Fibroblast of peridontal ligament (primary cell): ENCODE measurements at regions not wholly inside any gene's neighbourhood (a gene's known extent, or its start where the extent isn't known, plus 50 kb on each side); places are given as distances from the start of the nearest gene placed in this dataset.
"Not testable (repeated sequence)": the region's sequence is repeated elsewhere in the genome, so short reads cannot be mapped to it uniquely, and the experiment has no call there.

Source experiments
- DNase-seq: peaks from one replicate; pipeline ENCODE4 v3.0.0-alpha.2; 2010; ENCODE audit errors: extremely low read depth

DNA sequence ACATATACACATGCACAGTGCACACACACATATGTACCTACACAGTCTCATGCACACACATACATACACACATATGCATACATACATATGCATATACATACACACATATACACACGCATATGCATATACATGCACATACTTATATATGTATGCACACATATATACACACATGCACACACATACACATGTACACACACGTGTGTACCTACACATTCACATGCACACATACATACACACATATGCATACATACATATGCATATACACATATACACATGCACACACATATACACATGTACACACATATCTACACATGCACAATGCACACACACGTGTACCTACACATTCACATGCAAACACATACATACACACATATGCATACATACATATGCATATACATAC lies 100.3 kb upstream of the TWIST2 start:
- no peak for DNase-seq

DNA sequence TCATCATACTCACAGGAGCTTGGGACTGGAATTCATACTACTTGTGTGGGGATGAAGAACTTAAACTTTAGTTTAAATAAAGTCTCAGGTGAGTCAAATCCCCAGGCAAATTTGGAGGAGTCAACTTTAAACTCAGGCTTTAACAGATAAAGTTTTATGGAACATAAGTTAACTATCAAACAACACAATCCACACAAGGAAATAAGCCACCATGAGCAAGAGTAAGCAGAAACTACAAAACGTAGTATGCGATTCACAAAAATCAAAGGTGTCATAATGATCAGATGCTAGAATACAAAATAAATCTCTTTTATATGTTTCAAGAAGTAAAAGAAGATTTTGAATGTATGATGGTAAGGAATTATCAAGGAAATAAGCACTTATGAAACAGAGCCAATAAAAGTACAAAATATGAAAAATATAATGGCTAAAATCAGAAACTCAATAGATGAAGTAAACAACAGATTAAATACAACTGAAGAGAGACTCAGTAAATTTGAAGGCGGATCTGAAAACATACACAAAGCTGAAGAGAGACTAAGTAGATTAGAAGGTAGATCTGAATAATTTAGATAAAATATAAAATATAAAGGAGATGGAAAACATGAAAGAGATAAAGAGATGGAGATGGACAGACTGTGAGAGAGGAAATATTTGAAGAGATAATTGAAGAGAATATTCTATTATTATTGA lies 97.5 kb upstream of the TWIST2 start:
- DNase-seq: no peak

- DNase-seq: no peak
These were observed 93.6 kb upstream of the TWIST2 start for GRCh38 chr2:238754259-238754658.

DNA sequence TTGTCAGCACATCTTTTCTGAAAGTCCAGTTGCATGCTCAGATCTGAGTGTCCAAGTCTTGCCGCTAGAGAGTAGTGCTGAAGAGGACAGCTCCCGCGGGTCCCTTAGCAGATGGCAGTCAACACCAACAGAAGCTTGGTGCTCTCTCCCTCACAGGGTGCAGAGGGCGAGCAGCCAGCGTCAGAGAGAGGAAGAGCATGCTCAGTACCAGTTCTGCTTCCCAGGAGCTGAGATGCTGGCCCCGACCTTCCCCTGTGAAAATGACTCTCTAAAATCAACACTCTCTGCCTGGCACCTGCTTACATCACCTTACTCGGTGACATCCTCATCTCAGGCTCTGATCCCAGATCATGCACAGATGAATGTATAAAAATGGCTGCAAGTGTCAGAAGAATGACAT lies 86.0 kb upstream of the TWIST2 start:
- peak; percentile 22 for DNase-seq

DNA sequence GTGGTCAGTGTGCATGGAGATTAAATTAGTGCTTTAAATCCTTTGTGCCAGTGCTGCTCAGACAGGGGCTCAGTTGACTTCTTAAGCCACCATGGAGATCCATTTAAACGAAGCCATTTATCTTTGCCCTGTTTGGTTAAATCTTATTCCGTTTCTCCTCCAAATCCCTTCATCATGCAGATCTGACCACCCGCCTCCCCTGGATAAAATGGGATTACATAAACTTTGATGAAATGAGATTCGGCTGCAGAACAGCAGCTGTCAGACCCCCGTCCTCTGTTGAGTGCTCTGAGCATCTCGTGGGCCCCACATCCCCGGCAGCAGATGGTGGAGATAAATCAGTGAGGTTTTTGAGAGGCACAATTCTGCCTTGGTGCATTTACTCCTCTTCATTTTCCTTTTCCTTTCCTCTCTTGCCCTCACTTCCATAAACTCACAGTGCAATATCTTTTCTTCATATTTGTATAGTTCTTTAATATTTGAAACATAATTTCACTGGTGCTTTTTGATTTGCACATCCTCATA lies 84.4 kb upstream of the TWIST2 start:
- no peak for DNase-seq

DNA sequence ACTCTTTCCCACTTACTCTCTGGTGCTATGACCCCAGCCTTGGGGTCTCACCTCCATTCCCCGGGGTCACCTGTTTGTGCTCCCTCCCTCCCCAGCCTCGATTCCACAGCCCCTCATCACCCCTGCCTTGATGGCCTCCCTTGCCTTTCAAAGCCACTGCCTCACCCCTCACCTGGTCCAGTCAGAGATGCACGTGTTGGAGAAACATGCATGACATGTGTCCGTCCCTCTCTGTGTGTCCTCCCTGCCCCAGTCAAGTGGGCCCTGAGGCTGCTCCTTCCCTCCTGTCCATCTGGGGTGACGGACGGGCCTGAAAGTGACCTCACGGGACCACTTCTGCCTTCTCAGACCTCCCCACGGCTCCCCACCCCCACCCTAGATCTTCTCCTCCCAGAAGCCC lies 82.3 kb upstream of the TWIST2 start:
- DNase-seq: no peak

DNA sequence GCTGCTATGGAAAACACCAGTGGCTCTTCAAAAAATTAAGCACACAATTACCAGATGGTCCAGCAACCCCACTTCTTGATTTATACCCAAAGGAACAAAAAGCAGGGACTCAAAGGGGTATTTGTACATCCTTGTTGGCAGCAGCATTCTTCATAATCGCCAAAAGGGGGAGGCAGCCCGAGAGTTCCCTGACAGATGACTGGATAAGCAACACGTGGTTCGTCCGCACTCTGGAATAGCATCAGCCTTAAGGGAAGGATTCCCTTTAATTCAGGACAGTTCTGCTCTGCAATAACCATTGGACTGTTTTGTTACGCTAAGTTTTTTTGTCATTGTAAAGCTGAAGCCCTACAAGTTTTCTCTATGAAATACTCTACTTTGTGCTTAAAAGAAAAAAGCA lies 76.7 kb upstream of the TWIST2 start:
- DNase-seq: peak; percentile 38

DNA sequence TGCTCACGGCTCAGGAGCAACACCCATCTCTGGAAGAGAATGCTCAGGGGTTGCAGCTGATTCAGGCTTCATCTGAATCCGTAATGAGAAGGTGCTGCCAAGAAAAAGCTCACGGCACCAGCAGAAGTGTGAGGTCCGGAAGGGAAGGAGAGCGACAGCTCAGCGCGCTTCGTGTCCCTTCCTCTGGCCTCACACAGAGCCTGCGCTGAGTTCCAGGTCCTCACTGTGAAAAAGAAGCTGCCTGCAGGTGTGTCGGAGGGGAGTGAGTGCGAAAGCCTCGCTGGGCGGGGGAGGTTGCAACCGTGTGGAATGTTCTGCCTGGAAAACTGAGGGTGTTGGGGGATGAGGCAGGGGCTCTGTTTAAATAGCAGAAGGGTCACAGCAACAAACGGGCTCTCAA lies 76.2 kb upstream of the TWIST2 start:
- DNase-seq: no peak

- no peak for DNase-seq
These were observed 75.1 kb upstream of the TWIST2 start for GRCh38 chr2:238772635-238773297.

GRCh38 chr2:238773472-238773871 lies 74.4 kb upstream of the TWIST2 start:
- no peak for DNase-seq

- no peak for DNase-seq
These were observed 73.8 kb upstream of the TWIST2 start for GRCh38 chr2:238774071-238774470.

GRCh38 chr2:238774980-238775509 lies 72.8 kb upstream of the TWIST2 start:
- no peak for DNase-seq

DNA sequence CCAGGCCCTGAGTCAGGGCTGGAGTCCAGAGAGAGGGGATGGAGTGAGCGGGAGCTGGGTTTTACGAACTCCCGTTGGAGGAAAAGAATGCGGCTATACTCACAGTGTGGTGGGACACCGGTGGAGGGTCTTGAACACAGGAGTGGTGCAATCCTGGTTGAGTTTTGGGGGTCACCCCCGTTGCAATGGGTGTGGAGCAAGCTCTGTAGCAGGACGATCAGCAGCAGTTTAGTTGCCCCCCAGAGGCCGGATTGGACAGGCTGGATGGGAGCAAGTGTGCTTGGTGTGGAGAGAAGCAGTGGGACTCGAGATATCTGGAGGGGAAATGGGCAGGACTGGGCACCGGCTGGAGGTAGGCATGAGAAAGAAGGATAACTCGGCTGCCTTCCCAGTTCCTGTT lies 72.3 kb upstream of the TWIST2 start:
- DNase-seq: no peak

DNA sequence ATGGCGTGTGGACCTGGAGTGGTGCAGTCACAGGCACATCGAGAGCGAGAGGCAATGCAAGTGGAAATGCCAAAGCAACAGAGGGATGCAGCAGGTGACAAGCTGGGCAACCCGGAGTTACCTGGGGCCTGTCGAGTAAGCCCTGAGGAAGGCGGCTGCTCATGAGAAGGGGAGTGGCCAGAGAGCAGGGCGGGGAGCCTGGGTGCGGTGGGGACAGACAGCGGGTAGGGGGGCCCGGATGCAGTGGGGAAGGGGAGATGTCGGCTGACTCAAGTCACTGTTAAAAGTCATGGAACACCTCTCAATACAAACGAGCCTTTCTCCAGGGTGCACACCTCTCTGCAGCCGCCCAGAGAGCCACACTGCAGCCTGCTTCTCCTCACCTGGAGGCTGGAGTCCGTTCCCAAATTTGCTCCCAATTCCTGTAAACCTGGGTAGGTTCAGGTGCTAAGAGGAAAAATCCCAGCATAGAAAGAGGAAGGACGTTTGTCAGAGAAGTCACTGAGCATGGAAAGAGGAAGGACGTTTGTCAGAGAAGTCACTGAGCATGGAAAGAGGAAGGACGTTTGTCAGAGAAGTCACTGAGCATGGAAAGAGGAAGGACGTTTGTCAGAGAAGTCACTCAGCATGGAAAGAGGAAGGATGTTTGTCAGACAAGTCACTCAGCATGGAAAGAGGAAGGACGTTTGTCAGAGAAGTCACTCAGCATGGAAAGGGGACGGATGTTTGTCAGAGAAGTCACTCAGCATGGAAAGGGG lies 71.7 kb upstream of the TWIST2 start:
- no peak for DNase-seq

- not testable (repeated sequence) for DNase-seq
These were observed 71.2 kb upstream of the TWIST2 start for GRCh38 chr2:238776761-238777046.

- DNase-seq: no peak
These were observed 70.4 kb upstream of the TWIST2 start for GRCh38 chr2:238777369-238778067.

DNA sequence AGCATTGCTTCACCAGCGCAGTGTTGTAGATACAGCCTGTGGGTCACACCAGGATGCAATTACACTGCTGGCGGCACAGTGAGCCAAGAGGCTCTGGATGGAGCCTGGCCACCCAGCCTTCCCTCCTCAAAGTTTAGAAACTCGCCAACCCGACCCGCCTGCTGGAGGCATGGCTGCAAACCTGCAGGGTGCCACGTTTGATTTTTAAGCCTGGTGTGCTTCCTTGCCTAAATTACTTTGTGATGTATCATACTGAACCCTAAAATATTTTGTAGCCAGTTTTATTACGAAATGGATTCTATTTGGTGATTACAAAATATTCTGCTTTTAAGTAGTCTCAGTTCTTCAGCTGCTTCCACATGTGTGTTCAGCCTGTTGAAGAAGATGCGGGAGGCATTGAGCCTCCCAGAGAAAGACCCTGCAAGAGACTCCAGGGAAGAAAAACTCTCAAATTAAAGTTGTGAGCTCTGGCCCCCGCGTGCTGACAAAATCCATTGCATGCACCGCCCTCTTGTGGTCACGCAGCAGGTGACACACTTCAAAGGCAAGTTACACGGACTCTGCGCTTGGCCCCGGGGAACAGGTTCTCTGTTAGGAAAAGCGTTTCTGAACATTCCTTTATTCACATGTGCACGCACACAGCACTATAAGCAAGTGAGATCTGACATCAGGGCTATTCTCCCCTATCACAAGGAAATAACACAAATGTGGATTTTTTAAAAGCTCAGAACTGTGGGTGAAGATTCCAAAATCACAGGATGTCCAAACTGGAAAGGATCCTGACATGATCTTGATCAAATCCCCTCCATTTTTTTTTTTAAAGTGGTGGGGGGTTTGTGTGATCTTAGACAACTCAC lies 63.0 kb upstream of the TWIST2 start:
- peak; percentile 84 for DNase-seq

GRCh38 chr2:238785528-238785860 lies 62.4 kb upstream of the TWIST2 start:
- no peak for DNase-seq

GRCh38 chr2:238786379-238786778 lies 61.5 kb upstream of the TWIST2 start:
- DNase-seq: peak; percentile 29

DNA sequence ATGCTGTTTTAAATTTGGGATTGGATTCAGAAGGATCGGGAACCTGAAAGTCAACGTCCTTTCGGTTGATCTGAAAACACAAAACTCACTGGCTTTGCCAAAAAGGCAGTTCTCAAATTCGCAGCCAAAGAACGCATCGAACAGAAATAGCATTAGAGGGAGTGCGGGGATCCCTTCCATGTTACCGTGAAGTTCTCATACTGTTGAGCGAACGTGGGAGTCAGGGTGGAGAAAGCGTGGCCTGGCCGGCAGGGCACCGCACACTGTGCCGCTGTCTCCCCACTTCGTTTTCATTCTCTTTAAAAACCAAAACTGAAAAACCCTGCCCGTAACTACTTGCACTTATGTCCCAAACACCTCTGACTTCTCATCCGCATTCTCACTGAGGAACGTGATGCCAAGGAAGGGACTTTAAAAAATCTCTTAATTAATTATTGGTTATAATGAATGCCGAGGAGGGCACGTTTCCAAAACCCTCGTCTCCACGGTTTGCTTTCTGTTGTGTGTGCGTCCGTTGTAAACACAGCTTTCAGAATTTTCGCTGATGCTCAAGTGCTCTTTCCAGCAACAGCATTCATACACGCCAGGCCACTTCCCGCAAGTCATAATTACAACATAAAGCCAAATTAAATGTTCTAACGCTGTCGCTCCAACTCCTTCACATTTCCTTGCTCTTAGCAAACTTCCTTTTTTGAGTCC lies 60.9 kb upstream of the TWIST2 start:
- peak; percentile 68 for DNase-seq

DNA sequence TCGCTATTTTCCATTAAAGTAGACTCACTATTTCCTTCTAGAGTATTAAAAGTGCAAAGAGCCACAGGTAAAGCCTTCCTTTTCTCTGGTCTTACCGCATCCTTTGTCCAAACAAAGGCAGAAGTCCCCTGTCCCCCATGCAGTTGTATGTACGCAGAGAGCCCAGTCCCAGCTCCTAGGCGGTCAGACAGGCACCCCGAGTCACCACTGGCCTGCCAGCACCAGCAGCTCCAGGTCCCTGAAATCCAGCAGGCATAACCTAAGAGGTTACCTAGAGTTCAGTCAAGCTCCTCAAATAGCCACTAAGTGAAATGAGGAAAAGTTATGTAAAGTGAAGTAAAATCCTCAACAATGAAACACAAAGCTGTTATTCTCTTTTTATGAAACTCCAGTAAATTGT lies 60.4 kb upstream of the TWIST2 start:
- DNase-seq: peak; percentile 52
